Liver (tissue), 3 donors: ENCODE measurements at regions not wholly inside any gene's neighbourhood (a gene's known extent, or its start where the extent isn't known, plus 50 kb on each side); places are given as distances from the start of the nearest gene placed in this dataset.
"Not testable (repeated sequence)": the region's sequence is repeated elsewhere in the genome, so short reads cannot be mapped to it uniquely, and the experiment has no call there.

Experiments
- JUND ChIP-seq, 2 donors: IDR thresholded peaks; 2 replicates each; pipeline ENCODE4 v1.6.1; 2016; ENCODE audit warnings: antibody characterized with exemption in 2 of 2
- TF ChIP-seq, protein P1 (sequence below): fragments of 150-350 bp; IDR thresholded peaks from 2 replicates; pipeline ENCODE4 v1.5.1; 2017; ENCODE audit warnings: improper control_type of control experiment, low read depth, low read length; ENCODE audit not compliant: missing input control
- TF ChIP-seq, protein P2 (sequence below): IDR thresholded peaks from 2 replicates; pipeline ENCODE4 v1.6.1; 2016; ENCODE audit warnings: antibody characterized with exemption
- TF ChIP-seq, protein P3 (sequence below): IDR thresholded peaks from 2 replicates; pipeline ENCODE4 v1.6.1; 2016; ENCODE audit warnings: antibody characterized with exemption, mild to moderate bottlenecking
- donor health status: healthy.
- donor health status: healthy.

DNA sequence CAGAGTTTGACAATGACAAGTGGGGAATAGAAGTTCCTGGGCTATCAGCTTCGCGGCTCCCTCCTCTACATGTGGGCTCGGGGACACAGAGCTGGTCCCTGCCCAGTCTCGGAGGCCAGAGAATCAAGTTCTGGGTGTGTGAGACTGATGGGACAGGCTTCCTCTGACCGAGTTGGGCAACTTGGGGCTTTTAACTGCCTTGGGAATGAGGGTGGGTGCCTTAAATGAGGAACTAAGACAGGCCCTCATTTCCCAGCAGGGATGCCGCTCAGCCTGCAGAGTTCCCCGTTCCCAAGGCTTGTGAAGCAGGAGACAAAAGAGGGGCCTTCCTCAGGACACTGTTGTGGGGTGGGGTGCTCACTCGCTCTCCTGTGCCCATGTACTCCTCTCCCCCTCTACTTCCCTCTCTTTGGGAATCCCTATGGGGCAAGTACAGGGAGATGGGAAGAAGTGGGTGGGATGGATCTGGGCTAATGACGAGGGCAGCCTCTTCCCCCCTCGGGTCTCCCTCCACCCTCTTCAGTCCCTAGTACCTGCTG, 290.2 kb downstream of the BCL2L11 start:
- TF ChIP-seq, protein P1, sequence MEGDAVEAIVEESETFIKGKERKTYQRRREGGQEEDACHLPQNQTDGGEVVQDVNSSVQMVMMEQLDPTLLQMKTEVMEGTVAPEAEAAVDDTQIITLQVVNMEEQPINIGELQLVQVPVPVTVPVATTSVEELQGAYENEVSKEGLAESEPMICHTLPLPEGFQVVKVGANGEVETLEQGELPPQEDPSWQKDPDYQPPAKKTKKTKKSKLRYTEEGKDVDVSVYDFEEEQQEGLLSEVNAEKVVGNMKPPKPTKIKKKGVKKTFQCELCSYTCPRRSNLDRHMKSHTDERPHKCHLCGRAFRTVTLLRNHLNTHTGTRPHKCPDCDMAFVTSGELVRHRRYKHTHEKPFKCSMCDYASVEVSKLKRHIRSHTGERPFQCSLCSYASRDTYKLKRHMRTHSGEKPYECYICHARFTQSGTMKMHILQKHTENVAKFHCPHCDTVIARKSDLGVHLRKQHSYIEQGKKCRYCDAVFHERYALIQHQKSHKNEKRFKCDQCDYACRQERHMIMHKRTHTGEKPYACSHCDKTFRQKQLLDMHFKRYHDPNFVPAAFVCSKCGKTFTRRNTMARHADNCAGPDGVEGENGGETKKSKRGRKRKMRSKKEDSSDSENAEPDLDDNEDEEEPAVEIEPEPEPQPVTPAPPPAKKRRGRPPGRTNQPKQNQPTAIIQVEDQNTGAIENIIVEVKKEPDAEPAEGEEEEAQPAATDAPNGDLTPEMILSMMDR: not testable (repeated sequence)
- TF ChIP-seq, protein P2, sequence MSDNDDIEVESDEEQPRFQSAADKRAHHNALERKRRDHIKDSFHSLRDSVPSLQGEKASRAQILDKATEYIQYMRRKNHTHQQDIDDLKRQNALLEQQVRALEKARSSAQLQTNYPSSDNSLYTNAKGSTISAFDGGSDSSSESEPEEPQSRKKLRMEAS: not testable (repeated sequence)
- TF ChIP-seq, protein P3, sequence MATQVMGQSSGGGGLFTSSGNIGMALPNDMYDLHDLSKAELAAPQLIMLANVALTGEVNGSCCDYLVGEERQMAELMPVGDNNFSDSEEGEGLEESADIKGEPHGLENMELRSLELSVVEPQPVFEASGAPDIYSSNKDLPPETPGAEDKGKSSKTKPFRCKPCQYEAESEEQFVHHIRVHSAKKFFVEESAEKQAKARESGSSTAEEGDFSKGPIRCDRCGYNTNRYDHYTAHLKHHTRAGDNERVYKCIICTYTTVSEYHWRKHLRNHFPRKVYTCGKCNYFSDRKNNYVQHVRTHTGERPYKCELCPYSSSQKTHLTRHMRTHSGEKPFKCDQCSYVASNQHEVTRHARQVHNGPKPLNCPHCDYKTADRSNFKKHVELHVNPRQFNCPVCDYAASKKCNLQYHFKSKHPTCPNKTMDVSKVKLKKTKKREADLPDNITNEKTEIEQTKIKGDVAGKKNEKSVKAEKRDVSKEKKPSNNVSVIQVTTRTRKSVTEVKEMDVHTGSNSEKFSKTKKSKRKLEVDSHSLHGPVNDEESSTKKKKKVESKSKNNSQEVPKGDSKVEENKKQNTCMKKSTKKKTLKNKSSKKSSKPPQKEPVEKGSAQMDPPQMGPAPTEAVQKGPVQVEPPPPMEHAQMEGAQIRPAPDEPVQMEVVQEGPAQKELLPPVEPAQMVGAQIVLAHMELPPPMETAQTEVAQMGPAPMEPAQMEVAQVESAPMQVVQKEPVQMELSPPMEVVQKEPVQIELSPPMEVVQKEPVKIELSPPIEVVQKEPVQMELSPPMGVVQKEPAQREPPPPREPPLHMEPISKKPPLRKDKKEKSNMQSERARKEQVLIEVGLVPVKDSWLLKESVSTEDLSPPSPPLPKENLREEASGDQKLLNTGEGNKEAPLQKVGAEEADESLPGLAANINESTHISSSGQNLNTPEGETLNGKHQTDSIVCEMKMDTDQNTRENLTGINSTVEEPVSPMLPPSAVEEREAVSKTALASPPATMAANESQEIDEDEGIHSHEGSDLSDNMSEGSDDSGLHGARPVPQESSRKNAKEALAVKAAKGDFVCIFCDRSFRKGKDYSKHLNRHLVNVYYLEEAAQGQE: not testable (repeated sequence)
- not testable (repeated sequence) for TF ChIP-seq JUND (IDR thresholded peaks at IDR 0.05)
